ENCODE measurements at regions not wholly inside any gene's neighbourhood (a gene's known extent, or its start where the extent isn't known, plus 50 kb on each side); places are given as distances from the start of the nearest gene placed in this dataset.

- TF ChIP-seq, protein P1, sequence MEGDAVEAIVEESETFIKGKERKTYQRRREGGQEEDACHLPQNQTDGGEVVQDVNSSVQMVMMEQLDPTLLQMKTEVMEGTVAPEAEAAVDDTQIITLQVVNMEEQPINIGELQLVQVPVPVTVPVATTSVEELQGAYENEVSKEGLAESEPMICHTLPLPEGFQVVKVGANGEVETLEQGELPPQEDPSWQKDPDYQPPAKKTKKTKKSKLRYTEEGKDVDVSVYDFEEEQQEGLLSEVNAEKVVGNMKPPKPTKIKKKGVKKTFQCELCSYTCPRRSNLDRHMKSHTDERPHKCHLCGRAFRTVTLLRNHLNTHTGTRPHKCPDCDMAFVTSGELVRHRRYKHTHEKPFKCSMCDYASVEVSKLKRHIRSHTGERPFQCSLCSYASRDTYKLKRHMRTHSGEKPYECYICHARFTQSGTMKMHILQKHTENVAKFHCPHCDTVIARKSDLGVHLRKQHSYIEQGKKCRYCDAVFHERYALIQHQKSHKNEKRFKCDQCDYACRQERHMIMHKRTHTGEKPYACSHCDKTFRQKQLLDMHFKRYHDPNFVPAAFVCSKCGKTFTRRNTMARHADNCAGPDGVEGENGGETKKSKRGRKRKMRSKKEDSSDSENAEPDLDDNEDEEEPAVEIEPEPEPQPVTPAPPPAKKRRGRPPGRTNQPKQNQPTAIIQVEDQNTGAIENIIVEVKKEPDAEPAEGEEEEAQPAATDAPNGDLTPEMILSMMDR (IDR thresholded peaks at IDR 0.05), result no peak
- no peak for TF ChIP-seq POLR2A (IDR thresholded peaks at IDR 0.05)
- no peak for TF ChIP-seq POLR2AphosphoS5 (IDR thresholded peaks at IDR 0.05)
- no peak for TF ChIP-seq EP300 (IDR thresholded peaks at IDR 0.05)
These were observed 118.2 kb upstream of the PRR16 start for GRCh38 chr5:120345947-120346346.
